ENCODE measurements at regions not wholly inside any gene's neighbourhood (a gene's known extent, or its start where the extent isn't known, plus 50 kb on each side); places are given as distances from the start of the nearest gene placed in this dataset.

GRCh38 chr12:72100854-72101253, 162.2 kb downstream of the TPH2 start:
- Histone ChIP-seq H4K20me1 (ENCODE audit: insufficient read depth, low read length) (no peaks in the 10 kb centered on the region), H3K36me3 (ENCODE audit: insufficient read depth, low read length) (no peaks in the 10 kb centered on the region), H3K9ac (ENCODE audit: low read length) (no peak overlapping the region), H3K9me3 (ENCODE audit: low read length) (no peaks in the 10 kb centered on the region), H3K27me3 (ENCODE audit: insufficient read depth, low read length) (no peaks in the 10 kb centered on the region), H3K9me2 (ENCODE audit: low read depth, low read length) (no peaks in the 10 kb centered on the region), H3K79me2 (ENCODE audit: insufficient read depth, low read length) (no peaks in the 10 kb centered on the region), H3K27ac (ENCODE audit: low read depth, low read length, poor library complexity, severe bottlenecking) (no peak overlapping the region), H2AFZ (ENCODE audit: low read length) (no peak overlapping the region), H3F3A (ENCODE audit: insufficient read depth, low read length) (no peaks in the 10 kb centered on the region), H3K4me1 (ENCODE audit: insufficient read depth, low read length, severe bottlenecking) (no peaks in the 10 kb centered on the region), H3K4me3 (ENCODE audit: low read depth, low read length, poor library complexity, severe bottlenecking) (no peak overlapping the region), H3K4me2 (ENCODE audit: low read length) (no peak overlapping the region)
- TF ChIP-seq EZH2 (IDR thresholded peaks at IDR 0.05; ENCODE audit: borderline replicate concordance, low read length) (no peak), CTCF (IDR thresholded peaks at IDR 0.05; ENCODE audit: low read length) (no peak)

- H3K27ac ChIP-seq (ENCODE audit: low read depth, low read length, poor library complexity, severe bottlenecking): no peak overlapping the region
- no peaks in the 10 kb centered on the region for H3K27me3 ChIP-seq (ENCODE audit: insufficient read depth, low read length)
- H3K9ac ChIP-seq (ENCODE audit: low read length): no peak overlapping the region
- H3K9me3 ChIP-seq (ENCODE audit: low read length): no peaks in the 10 kb centered on the region
- H3F3A ChIP-seq (ENCODE audit: insufficient read depth, low read length): no peaks in the 10 kb centered on the region
- no peak overlapping the region for H3K4me3 ChIP-seq (ENCODE audit: low read depth, low read length, poor library complexity, severe bottlenecking)
- TF ChIP-seq CTCF (IDR thresholded peaks at IDR 0.05; ENCODE audit: low read length) (no peak), EZH2 (IDR thresholded peaks at IDR 0.05; ENCODE audit: borderline replicate concordance, low read length) (no peak)
- no peaks in the 10 kb centered on the region for H3K9me2 ChIP-seq (ENCODE audit: low read depth, low read length)
- H3K4me1 ChIP-seq (ENCODE audit: insufficient read depth, low read length, severe bottlenecking): no peaks in the 10 kb centered on the region
- H4K20me1 ChIP-seq (ENCODE audit: insufficient read depth, low read length): no peaks in the 10 kb centered on the region
- no peak overlapping the region for H3K4me2 ChIP-seq (ENCODE audit: low read length)
- H3K79me2 ChIP-seq (ENCODE audit: insufficient read depth, low read length): no peaks in the 10 kb centered on the region
- no peaks in the 10 kb centered on the region for H3K36me3 ChIP-seq (ENCODE audit: insufficient read depth, low read length)
- no peak overlapping the region for H2AFZ ChIP-seq (ENCODE audit: low read length)
Observed at GRCh38 chr12:72102150-72102549, 163.5 kb downstream of the TPH2 start.

- TF ChIP-seq CTCF (IDR thresholded peaks at IDR 0.05; ENCODE audit: low read length) (no peak), EZH2 (IDR thresholded peaks at IDR 0.05; ENCODE audit: borderline replicate concordance, low read length) (no peak)
- Histone ChIP-seq H3K9me2 (ENCODE audit: low read depth, low read length) (no peaks in the 10 kb centered on the region), H3K4me3 (ENCODE audit: low read depth, low read length, poor library complexity, severe bottlenecking) (no peak overlapping the region), H3K27ac (ENCODE audit: low read depth, low read length, poor library complexity, severe bottlenecking) (no peak overlapping the region), H3K27me3 (ENCODE audit: insufficient read depth, low read length) (no peaks in the 10 kb centered on the region), H3K36me3 (ENCODE audit: insufficient read depth, low read length) (no peaks in the 10 kb centered on the region), H3K9me3 (ENCODE audit: low read length) (no peaks in the 10 kb centered on the region), H2AFZ (ENCODE audit: low read length) (no peak overlapping the region), H3K79me2 (ENCODE audit: insufficient read depth, low read length) (no peaks in the 10 kb centered on the region), H3K4me1 (ENCODE audit: insufficient read depth, low read length, severe bottlenecking) (no peaks in the 10 kb centered on the region), H3K9ac (ENCODE audit: low read length) (no peak overlapping the region), H3K4me2 (ENCODE audit: low read length) (no peak overlapping the region), H3F3A (ENCODE audit: insufficient read depth, low read length) (no peaks in the 10 kb centered on the region), H4K20me1 (ENCODE audit: insufficient read depth, low read length) (no peaks in the 10 kb centered on the region)
Observed at GRCh38 chr12:72105849-72106248, 166.3 kb upstream of the TRHDE start.

Data from OCI-LY1 (cell line).